HG03060 (cell line): ENCODE measurements at regions not wholly inside any gene's neighbourhood (a gene's known extent, or its start where the extent isn't known, plus 50 kb on each side); places are given as distances from the start of the nearest gene placed in this dataset.
A peak's percentile ranks its signal among the peaks of the same experiment; 100 is the strongest.

Experiments used
- ATAC-seq: cut with Tn5 transposase; IDR thresholded peaks from one replicate; pipeline ENCODE4 v1.9.1; 2021; ENCODE audit warnings: low read depth, moderate number of reproducible peaks; ENCODE audit not compliant: unreplicated experiment

GRCh38 chr6:91633374-91634111, 1046.7 kb upstream of the MAP3K7 start:
- ATAC-seq, result no peak

- ATAC-seq, result no peak
These were observed 1045.4 kb upstream of the MAP3K7 start for GRCh38 chr6:91632308-91632707.

- ATAC-seq, result no peak
These were observed 1044.4 kb upstream of the MAP3K7 start for GRCh38 chr6:91631227-91631626.

GRCh38 chr6:91626911-91627310, 1040.0 kb upstream of the MAP3K7 start:
- ATAC-seq, result no peak

GRCh38 chr6:91613481-91613880, 1026.6 kb upstream of the MAP3K7 start:
- ATAC-seq, result no peak

- ATAC-seq, result no peak
These were observed 1024.3 kb upstream of the MAP3K7 start for GRCh38 chr6:91611190-91611589.

GRCh38 chr6:91608428-91608827, 1021.6 kb upstream of the MAP3K7 start:
- no peak for ATAC-seq

- ATAC-seq, result no peak
These were observed 1019.5 kb upstream of the MAP3K7 start for GRCh38 chr6:91606148-91606901.

- ATAC-seq, result no peak
These were observed 1013.7 kb upstream of the MAP3K7 start for GRCh38 chr6:91600561-91600960.

- no peak for ATAC-seq
These were observed 1003.3 kb upstream of the MAP3K7 start for GRCh38 chr6:91590191-91590590.

- no peak for ATAC-seq
These were observed 993.8 kb upstream of the MAP3K7 start for GRCh38 chr6:91580635-91581034.

- peak; percentile 64 for ATAC-seq
These were observed 988.2 kb upstream of the MAP3K7 start for GRCh38 chr6:91575032-91575431.

- no peak for ATAC-seq
These were observed 987.0 kb upstream of the MAP3K7 start for GRCh38 chr6:91573826-91574416.

- ATAC-seq, result no peak
These were observed 986.0 kb upstream of the MAP3K7 start for GRCh38 chr6:91572878-91573277.

- ATAC-seq, result no peak
These were observed 982.2 kb upstream of the MAP3K7 start for GRCh38 chr6:91569071-91569470.

- no peak for ATAC-seq
These were observed 979.6 kb upstream of the MAP3K7 start for GRCh38 chr6:91566467-91566866.

GRCh38 chr6:91565207-91565606, 978.3 kb upstream of the MAP3K7 start:
- no peak for ATAC-seq

- ATAC-seq, result no peak
These were observed 976.1 kb upstream of the MAP3K7 start for GRCh38 chr6:91562955-91563354.

- no peak for ATAC-seq
These were observed 973.5 kb upstream of the MAP3K7 start for GRCh38 chr6:91560409-91560808.

- ATAC-seq, result no peak
These were observed 954.0 kb upstream of the MAP3K7 start for GRCh38 chr6:91540902-91541301.

GRCh38 chr6:91539456-91539855, 952.6 kb upstream of the MAP3K7 start:
- no peak for ATAC-seq

GRCh38 chr6:91538622-91539021, 951.8 kb upstream of the MAP3K7 start:
- ATAC-seq, result no peak
